Caco-2 (cell line): ENCODE measurements at regions not wholly inside any gene's neighbourhood (a gene's known extent, or its start where the extent isn't known, plus 50 kb on each side); places are given as distances from the start of the nearest gene placed in this dataset.
"Not testable (repeated sequence)": the region's sequence is repeated elsewhere in the genome, so short reads cannot be mapped to it uniquely, and the experiment has no call there.

ENCODE experiments used
- BruUV-seq: library from RNA; stranded (reverse); fragments of 400-500 nt; replicated peaks from 2 replicates; lab custom pipeline; 2021; lab: Mats Ljungman, UMichigan
- CTCF ChIA-PET: fragments of 300-600 bp; sonication (Branson Sonifier 250); formaldehyde crosslinking; loops from one replicate; lab custom pipeline; 2022; ENCODE audit warnings: antibody characterized with exemption; lab: Charles Lee
- POLR2A ChIA-PET: fragments of 300-600 bp; sonication (Branson Sonifier 250); formaldehyde crosslinking; loops from one replicate; lab custom pipeline; 2022; ENCODE audit warnings: antibody characterized with exemption; lab: Charles Lee
- DNase-seq, 2 experiments: peaks; one replicate each; pipeline versions ENCODE4 v3.0.0 to v3.0.0-alpha.2; 2020 to 2022
- H3K27me3 ChIP-seq: replicated peaks from 2 replicates; pipeline ENCODE4 v1.6.0; 2011; ENCODE audit warnings: low read length; ENCODE audit not compliant: control insufficient read depth, insufficient read depth
- H3K36me3 ChIP-seq: 2 replicates; pipeline ENCODE4 v1.5.1; 2011; ENCODE audit warnings: low read length; ENCODE audit not compliant: control insufficient read depth, insufficient read depth
- H3K4me1 ChIP-seq: fragments of 250-450 bp; sonication (Bioruptor Pico); 2 replicates; pipeline ENCODE4 v1.5.1; 2020; ENCODE audit warnings: mild to moderate bottlenecking
- H3K4me3 ChIP-seq: 2 replicates; pipeline ENCODE4 v1.5.1; 2011; ENCODE audit warnings: low read depth, mild to moderate bottlenecking, control low read depth, low read length
- H3K9me3 ChIP-seq: fragments of 250-450 bp; sonication (Bioruptor Pico); 2 replicates; pipeline ENCODE4 v1.5.1; 2020; ENCODE audit warnings: mild to moderate bottlenecking, moderate library complexity
- H3K27ac Mint-ChIP-seq: one replicate; pipeline ENCODE4 v1.8.0; 2022; ENCODE audit warnings: mixed read lengths; ENCODE audit not compliant: unreplicated experiment
- H3K27me3 Mint-ChIP-seq: one replicate; pipeline ENCODE4 v1.8.0; 2022; ENCODE audit warnings: mixed read lengths; ENCODE audit not compliant: insufficient read depth, unreplicated experiment
- H3K36me3 Mint-ChIP-seq: one replicate; pipeline ENCODE4 v1.8.0; 2022; ENCODE audit warnings: mild to moderate bottlenecking, mixed read lengths; ENCODE audit not compliant: insufficient read depth, unreplicated experiment
- H3K4me1 Mint-ChIP-seq: one replicate; pipeline ENCODE4 v1.8.0; 2022; ENCODE audit warnings: low read depth, mixed read lengths; ENCODE audit not compliant: unreplicated experiment
- H3K4me3 Mint-ChIP-seq: one replicate; pipeline ENCODE4 v1.8.0; 2022; ENCODE audit warnings: mild to moderate bottlenecking, moderate library complexity, mixed read lengths; ENCODE audit not compliant: unreplicated experiment
- H3K9me3 Mint-ChIP-seq: one replicate; pipeline ENCODE4 v1.8.0; 2022; ENCODE audit warnings: mixed read lengths; ENCODE audit not compliant: unreplicated experiment
- CTCF ChIP-seq, 2 experiments: fragments of 200-600 bp in 1 of 2; IDR thresholded peaks; 1 replicate in 1 of 2; 2 replicates in 1 of 2; pipeline versions ENCODE4 v1.5.1 to v1.8.0; 2011 to 2022; ENCODE audit warnings: antibody characterized with exemption in 1 of 2, control low read depth in 1 of 2, inconsistent platforms in 1 of 2, low read depth in 1 of 2, low read length in 1 of 2, mild to moderate bottlenecking in 1 of 2, moderate library complexity in 1 of 2; ENCODE audit not compliant: insufficient read depth in 1 of 2, severe bottlenecking in 1 of 2, unreplicated experiment in 1 of 2
- intact Hi-C: fragments of 100-400 bp; cut with micrococcal nuclease; formaldehyde crosslinking; loops from one replicate; pipeline ENCODE4 v1.10.0; 2022; ENCODE audit not compliant: unreplicated experiment

- Histone ChIP-seq H3K36me3 (no peaks in the 10 kb centered on the region), H3K4me1 (no peaks in the 10 kb centered on the region), H3K9me3 (no peaks in the 10 kb centered on the region; the same call in 1 of the 2 replicates), H3K4me3 (no peak overlapping the region), H3K27me3 (0 out of 2 replicates have a peak, but pooled peaks cover 1% of the 10 kb centered on the region)
- no peak overlapping the region for H3K4me3 Mint-ChIP-seq
- ChIA-PET POLR2A (no interaction called here), CTCF (no interaction called here)
- no peaks in the 10 kb centered on the region for H3K36me3 Mint-ChIP-seq
- H3K27ac Mint-ChIP-seq: no peak overlapping the region
- intact Hi-C loops: no loop called here
- H3K27me3 Mint-ChIP-seq: peaks cover 16% of the 10 kb centered on the region
- no peak for TF ChIP-seq CTCF (IDR thresholded peaks at IDR 0.05; ENCODE audit: insufficient read depth in 1 of 2, low read depth in 1 of 2, low read length in 1 of 2, severe bottlenecking in 1 of 2, unreplicated experiment in 1 of 2)
- no peak for DNase-seq
- H3K9me3 Mint-ChIP-seq: no peaks in the 10 kb centered on the region
- no TSS peak for BruUV-seq
- no peaks in the 10 kb centered on the region for H3K4me1 Mint-ChIP-seq
Observed at GRCh38 chr10:30744106-30744505, 114.6 kb upstream of the LYZL2 start.

- no peaks in the 10 kb centered on the region for H3K36me3 ChIP-seq
- Mint-ChIP-seq H3K36me3 (no peaks in the 10 kb centered on the region), H3K4me3 (no peak overlapping the region), H3K4me1 (no peaks in the 10 kb centered on the region), H3K27me3 (peaks cover 16% of the 10 kb centered on the region), H3K9me3 (no peaks in the 10 kb centered on the region), H3K27ac (no peak overlapping the region)
- DNase-seq: no peak
- intact Hi-C loops: no loop called here
- H3K4me1 ChIP-seq: no peaks in the 10 kb centered on the region
- no peak overlapping the region for H3K4me3 ChIP-seq
- no TSS peak for BruUV-seq
- CTCF ChIA-PET: no interaction called here
- H3K9me3 ChIP-seq: no peaks in the 10 kb centered on the region; the same call in 1 of the 2 replicates
- POLR2A ChIA-PET: no interaction called here
- TF ChIP-seq CTCF (IDR thresholded peaks at IDR 0.05; ENCODE audit: insufficient read depth in 1 of 2, low read depth in 1 of 2, low read length in 1 of 2, severe bottlenecking in 1 of 2, unreplicated experiment in 1 of 2): no peak
- H3K27me3 ChIP-seq: 0 out of 2 replicates have a peak, but pooled peaks cover 1% of the 10 kb centered on the region
Observed at GRCh38 chr10:30743586-30743985, 114.0 kb upstream of the LYZL2 start.

- no peak for DNase-seq
- Histone ChIP-seq H3K27me3 (0 out of 2 replicates have a peak, but pooled peaks cover 1% of the 10 kb centered on the region), H3K36me3 (no peaks in the 10 kb centered on the region), H3K9me3 (no peaks in the 10 kb centered on the region; the same call in 1 of the 2 replicates), H3K4me3 (no peak overlapping the region), H3K4me1 (no peaks in the 10 kb centered on the region)
- Mint-ChIP-seq H3K27me3 (peaks cover 9% of the 10 kb centered on the region), H3K9me3 (no peaks in the 10 kb centered on the region), H3K36me3 (no peaks in the 10 kb centered on the region), H3K4me1 (no peaks in the 10 kb centered on the region), H3K27ac (no peak overlapping the region), H3K4me3 (no peak overlapping the region)
- ChIA-PET POLR2A (no interaction called here), CTCF (interaction anchor here (0.6 kb wide), 1 partner anchor 1585 kb away, joined by 3 read pairs; no protein-coding TSS in a partner anchor)
- intact Hi-C loops: no loop called here
- TF ChIP-seq CTCF (IDR thresholded peaks at IDR 0.05; ENCODE audit: insufficient read depth in 1 of 2, low read depth in 1 of 2, low read length in 1 of 2, severe bottlenecking in 1 of 2, unreplicated experiment in 1 of 2): no peak
- BruUV-seq: no TSS peak
Observed at GRCh38 chr10:30742471-30742870, 112.9 kb upstream of the LYZL2 start.

- H3K27ac Mint-ChIP-seq, H3K9me3 ChIP-seq, H3K4me1 Mint-ChIP-seq, H3K36me3 Mint-ChIP-seq, BruUV-seq, H3K9me3 Mint-ChIP-seq, H3K4me1 ChIP-seq, H3K4me3 Mint-ChIP-seq, H3K4me3 ChIP-seq, H3K27me3 Mint-ChIP-seq, CTCF ChIA-PET, H3K27me3 ChIP-seq, POLR2A ChIA-PET, H3K36me3 ChIP-seq, DNase-seq, intact Hi-C loops: not testable (repeated sequence)
Observed at GRCh38 chr10:30740774-30741173, 111.2 kb upstream of the LYZL2 start.
